ENCODE measurements at regions not wholly inside any gene's neighbourhood (a gene's known extent, or its start where the extent isn't known, plus 50 kb on each side); places are given as distances from the start of the nearest gene placed in this dataset.

GRCh38 chr15:95561463-95561862 lies 769.0 kb upstream of the NR2F2 start:
- no peak for DNase-seq (ENCODE audit: low spot score)

- no peak for DNase-seq (ENCODE audit: low spot score)
Measured at GRCh38 chr15:95563634-95564033, 766.9 kb upstream of the NR2F2 start.

- no peak for DNase-seq (ENCODE audit: low spot score)
Measured at GRCh38 chr15:95565016-95565600, 765.4 kb upstream of the NR2F2 start.

GRCh38 chr15:95565690-95566089 lies 764.8 kb upstream of the NR2F2 start:
- DNase-seq (ENCODE audit: low spot score), result no peak

GRCh38 chr15:95567686-95568085 lies 762.8 kb upstream of the NR2F2 start:
- DNase-seq (ENCODE audit: low spot score), result no peak

- no peak for DNase-seq (ENCODE audit: low spot score)
Measured at GRCh38 chr15:95574053-95574452, 756.4 kb upstream of the NR2F2 start.

- no peak for DNase-seq (ENCODE audit: low spot score)
Measured at GRCh38 chr15:95577927-95578326, 752.6 kb upstream of the NR2F2 start.

GRCh38 chr15:95580121-95580520 lies 750.4 kb upstream of the NR2F2 start:
- no peak for DNase-seq (ENCODE audit: low spot score)

- no peak for DNase-seq (ENCODE audit: low spot score)
Measured at GRCh38 chr15:95581595-95581994, 748.9 kb upstream of the NR2F2 start.

- no peak for DNase-seq (ENCODE audit: low spot score)
Measured at GRCh38 chr15:95584088-95584487, 746.4 kb upstream of the NR2F2 start.

- DNase-seq (ENCODE audit: low spot score), result no peak
Measured at GRCh38 chr15:95588056-95588455, 742.4 kb upstream of the NR2F2 start.

GRCh38 chr15:95590533-95591044 lies 739.9 kb upstream of the NR2F2 start:
- no peak for DNase-seq (ENCODE audit: low spot score)

- no peak for DNase-seq (ENCODE audit: low spot score)
Measured at GRCh38 chr15:95591270-95591669, 739.2 kb upstream of the NR2F2 start.

GRCh38 chr15:95591886-95592285 lies 738.6 kb upstream of the NR2F2 start:
- DNase-seq (ENCODE audit: low spot score), result no peak

- DNase-seq (ENCODE audit: low spot score), result no peak
Measured at GRCh38 chr15:95594496-95594895, 736.0 kb upstream of the NR2F2 start.

GRCh38 chr15:95595759-95596158 lies 734.7 kb upstream of the NR2F2 start:
- DNase-seq (ENCODE audit: low spot score), result no peak

- DNase-seq (ENCODE audit: low spot score), result no peak
Measured at GRCh38 chr15:95596496-95596895, 734.0 kb upstream of the NR2F2 start.

- DNase-seq (ENCODE audit: low spot score), result no peak
Measured at GRCh38 chr15:95598251-95598855, 732.1 kb upstream of the NR2F2 start.

- no peak for DNase-seq (ENCODE audit: low spot score)
Measured at GRCh38 chr15:95600367-95600766, 730.1 kb upstream of the NR2F2 start.

- DNase-seq (ENCODE audit: low spot score), result no peak
Measured at GRCh38 chr15:95600884-95601283, 729.6 kb upstream of the NR2F2 start.

GRCh38 chr15:95601525-95601924 lies 729.0 kb upstream of the NR2F2 start:
- DNase-seq (ENCODE audit: low spot score), result no peak

GRCh38 chr15:95603802-95604201 lies 726.7 kb upstream of the NR2F2 start:
- no peak for DNase-seq (ENCODE audit: low spot score)

GRCh38 chr15:95604634-95605036 lies 725.9 kb upstream of the NR2F2 start:
- no peak for DNase-seq (ENCODE audit: low spot score)

- no peak for DNase-seq (ENCODE audit: low spot score)
Measured at GRCh38 chr15:95605098-95605497, 725.4 kb upstream of the NR2F2 start.
